ENCODE measurements at regions not wholly inside any gene's neighbourhood (a gene's known extent, or its start where the extent isn't known, plus 50 kb on each side); places are given as distances from the start of the nearest gene placed in this dataset.

DNA sequence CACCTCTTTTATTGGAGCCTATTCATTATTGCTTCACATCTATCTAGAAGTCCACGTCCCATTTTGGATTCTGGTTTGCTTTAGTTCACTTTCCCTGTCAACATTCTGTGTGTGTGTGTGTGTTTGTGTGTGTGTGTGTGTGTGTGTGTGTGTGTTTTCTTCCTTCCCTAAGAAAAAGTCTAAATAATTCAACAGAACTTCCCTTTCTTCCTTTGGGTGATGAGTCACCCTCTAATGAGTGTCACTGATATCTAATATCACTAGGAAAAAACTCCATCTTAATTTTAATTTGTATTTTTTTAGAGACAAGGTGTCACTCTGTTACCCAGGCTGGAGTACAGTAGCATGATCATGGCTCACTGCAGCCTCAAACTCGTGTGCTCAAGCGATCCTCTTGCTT is 234.2 kb downstream of the TTC8 start:
- Histone ChIP-seq H2AK5ac (ENCODE audit: low read depth, low read length) (no peak overlapping the region), H3K79me2 (ENCODE audit: control insufficient read depth in 1 of 2, insufficient read depth in 2 of 2, low read length in 2 of 2) (no peaks in the 10 kb centered on the region), H4K20me1 (replicated peaks in 1 of 2; ENCODE audit: control insufficient read depth in 1 of 2, insufficient read depth in 2 of 2, low read length in 2 of 2) (no peaks in the 10 kb centered on the region), H2BK120ac (replicated peaks; ENCODE audit: low read depth, low read length) (no peak overlapping the region), H3K9me3 (ENCODE audit: insufficient read depth in 2 of 2, low read depth in 1 of 2, low read length in 1 of 2) (no peaks in the 10 kb centered on the region), H3K56ac (replicated peaks; ENCODE audit: insufficient read length, low read depth, low read length) (no peak overlapping the region), H3K14ac (ENCODE audit: insufficient read length) (no peak overlapping the region), H3K23me2 (ENCODE audit: low read depth, low read length) (no peaks in the 10 kb centered on the region; the same call in 1 of the 2 replicates), H4K91ac (replicated peaks; ENCODE audit: insufficient read length, low read length) (no peak overlapping the region), H4K5ac (ENCODE audit: insufficient read length, low read depth, low read length) (no peak overlapping the region), H2AFZ (ENCODE audit: low read length) (no peak overlapping the region), H2BK5ac (ENCODE audit: low read depth, low read length) (no peak overlapping the region), H3K27me3 (replicated peaks in 1 of 4; ENCODE audit: control insufficient read depth in 3 of 4, extremely low read depth in 1 of 4, insufficient read depth in 3 of 4, low read length in 3 of 4) (no peaks in the 10 kb centered on the region), H3K4me1 (replicated peaks in 1 of 4; ENCODE audit: control insufficient read depth in 3 of 4, insufficient read depth in 4 of 4, low read length in 3 of 4) (no peaks in the 10 kb centered on the region), H3K23ac (ENCODE audit: insufficient read length) (no peak overlapping the region), H3K9ac (replicated peaks in 1 of 4; ENCODE audit: extremely low read depth in 1 of 4, low read depth in 3 of 4, low read length in 3 of 4) (no peak overlapping the region), H2BK15ac (ENCODE audit: low read length) (no peak overlapping the region), H3K27ac (ENCODE audit: low read depth, low read length) (no peak overlapping the region), H3K4ac (replicated peaks; ENCODE audit: insufficient read length, low read depth, low read length) (no peak overlapping the region), H3K4me2 (ENCODE audit: insufficient read depth in 1 of 2, low read depth in 2 of 2, low read length in 2 of 2) (no peak overlapping the region), H3K4me3 (ENCODE audit: extremely low read depth in 1 of 4, insufficient read depth in 2 of 4, low read depth in 3 of 4, low read length in 4 of 4) (no peak overlapping the region), H3K36me3 (ENCODE audit: control insufficient read depth in 2 of 4, insufficient read depth in 4 of 4, low read length in 3 of 4) (no peaks in the 10 kb centered on the region), H4K8ac (ENCODE audit: extremely low read depth, insufficient read depth, low read length) (no peak overlapping the region), H3K18ac (ENCODE audit: extremely low read depth, low read length) (no peak overlapping the region), H3K79me1 (ENCODE audit: low read depth, low read length) (no peaks in the 10 kb centered on the region), H2BK20ac (ENCODE audit: low read length) (no peak overlapping the region), H2BK12ac (ENCODE audit: low read depth, low read length) (no peak overlapping the region)
- DNase-seq (ENCODE audit: low read depth in 1 of 2, low spot score in 2 of 2) (no peak), FAIRE-seq (no peak)
- WGBS, 2 experiments (ENCODE audit: extremely low coverage in 1 of 2, insufficient coverage in 1 of 2, insufficient read length in 1 of 2, insufficient replicate concordance in 2 of 2, low coverage in 1 of 2, low lambda C conversion rate in 2 of 2, missing lambda C conversion rate in 1 of 2) = 96% methylated on average over 3 of the region's 3 CpGs; no CpG with 5 or more reads in 1 of the 2 experiments
- ChIA-PET CTCF (ENCODE audit: partially characterized antibody) (interaction anchor here (0.6 kb wide), 1 partner anchor 18 kb away, joined by 3 read pairs; no protein-coding TSS in a partner anchor), POLR2A (ENCODE audit: partially characterized antibody) (no interaction called here)
- no peak for TF ChIP-seq NANOG (IDR thresholded peaks at IDR 0.05; ENCODE audit: insufficient read depth, low read depth, low read length, poor library complexity, severe bottlenecking)
- no peak for TF ChIP-seq ATF2 (IDR thresholded peaks at IDR 0.05; ENCODE audit: low read length)
- no peak for TF ChIP-seq TBP (IDR thresholded peaks at IDR 0.05; ENCODE audit: low read depth, low read length)
- no peak for TF ChIP-seq JUN (IDR thresholded peaks at IDR 0.05; ENCODE audit: low read depth, low read length)
- TF ChIP-seq SAP30 (IDR thresholded peaks at IDR 0.05; ENCODE audit: insufficient read depth, insufficient replicate concordance, low read length) = no peak
- TF ChIP-seq TAF7 (optimal IDR thresholded peaks at IDR 0.05; ENCODE audit: borderline replicate concordance, low read depth, low read length) = no peak
- no peak for TF ChIP-seq TAF1 (IDR thresholded peaks at IDR 0.05; ENCODE audit: low read depth, low read length)
- TF ChIP-seq CBX5 (IDR thresholded peaks at IDR 0.05; ENCODE audit: low read depth, low read length) = no peak
- TF ChIP-seq GTF2F1 (IDR thresholded peaks at IDR 0.05; ENCODE audit: borderline replicate concordance, low read depth, low read length) = no peak
- TF ChIP-seq SRF (IDR thresholded peaks at IDR 0.05; ENCODE audit: low read depth, low read length) = no peak
- no peak for TF ChIP-seq POLR2AphosphoS5 (IDR thresholded peaks at IDR 0.05; ENCODE audit: low read depth, low read length)
- no peak for TF ChIP-seq BACH1 (IDR thresholded peaks at IDR 0.05; ENCODE audit: low read length)
- no peak for TF ChIP-seq KDM5A (IDR thresholded peaks at IDR 0.05; ENCODE audit: low read length)
- TF ChIP-seq CREB1 (IDR thresholded peaks at IDR 0.05) = no peak
- TF ChIP-seq TCF12 (IDR thresholded peaks at IDR 0.05; ENCODE audit: low read depth, low read length) = no peak

Data from H1 (cell line).